HL-60 (cell line): ENCODE measurements at regions not wholly inside any gene's neighbourhood (a gene's known extent, or its start where the extent isn't known, plus 50 kb on each side); places are given as distances from the start of the nearest gene placed in this dataset.
A peak's percentile ranks its signal among the peaks of the same experiment; 100 is the strongest.

ENCODE experiments used
- DNase-seq, 2 experiments: peaks; one replicate each; pipeline ENCODE4 v3.0.0-alpha.2; 2010 to 2020; ENCODE audit warnings: low read depth in 1 of 2, low spot score in 1 of 2
- H3K27ac ChIP-seq: fragments of 250-450 bp; sonication (Bioruptor Pico); replicated peaks from 2 replicates; pipeline ENCODE4 v1.5.1; 2020; ENCODE audit warnings: mild to moderate bottlenecking, moderate library complexity
- H3K27me3 ChIP-seq: fragments of 250-450 bp; sonication (Bioruptor Pico); 2 replicates; pipeline ENCODE4 v1.5.1; 2021; ENCODE audit warnings: mild to moderate bottlenecking, moderate library complexity; ENCODE audit not compliant: insufficient read depth, poor library complexity, severe bottlenecking
- H3K4me3 ChIP-seq: replicated peaks from 2 replicates; pipeline ENCODE4 v1.5.1; 2011; ENCODE audit warnings: mild to moderate bottlenecking, control low read depth, low read length; ENCODE audit not compliant: insufficient read depth
- CTCF ChIP-seq: IDR thresholded peaks from one replicate; pipeline ENCODE4 v1.5.1; 2011; ENCODE audit warnings: low read length, control low read depth, inconsistent platforms; ENCODE audit not compliant: insufficient read depth
- GABPA ChIP-seq: IDR thresholded peaks from 2 replicates; pipeline ENCODE4 v1.6.1; 2012; ENCODE audit warnings: low read depth
- POLR2AphosphoS5 ChIP-seq: IDR thresholded peaks from 2 replicates; pipeline ENCODE4 v1.6.1; 2012; ENCODE audit warnings: low read depth
- REST ChIP-seq: IDR thresholded peaks from 2 replicates; pipeline ENCODE4 v1.6.1; 2012; ENCODE audit warnings: low read depth; ENCODE audit not compliant: insufficient replicate concordance
- SPI1 ChIP-seq: IDR thresholded peaks from 2 replicates; pipeline ENCODE4 v1.6.1; 2012; ENCODE audit warnings: low read depth, mild to moderate bottlenecking, borderline replicate concordance

- Histone ChIP-seq H3K27me3 (no peaks in the 10 kb centered on the region), H3K27ac (no peak overlapping the region), H3K4me3 (no peak overlapping the region)
- TF ChIP-seq GABPA (no peak), SPI1 (no peak), CTCF (no peak), REST (no peak), POLR2AphosphoS5 (no peak)
- DNase-seq: no peak
Observed at GRCh38 chr13:29676535-29676934, 81.0 kb upstream of the SLC7A1 start.

GRCh38 chr13:29674532-29674931 is 79.0 kb upstream of the SLC7A1 start:
- Histone ChIP-seq H3K27me3 (no peaks in the 10 kb centered on the region), H3K4me3 (no peak overlapping the region), H3K27ac (no peak overlapping the region)
- no peak for TF ChIP-seq GABPA
- no peak for DNase-seq

GRCh38 chr13:29664591-29664990 is 69.1 kb upstream of the SLC7A1 start:
- Histone ChIP-seq H3K4me3 (no peak overlapping the region), H3K27me3 (no peaks in the 10 kb centered on the region), H3K27ac (no peak overlapping the region)
- TF ChIP-seq GABPA (0 out of 2 replicates have a peak, but pooled peaks have one; percentile 15), CTCF (no peak), SPI1 (peak; percentile 99), POLR2AphosphoS5 (no peak), REST (no peak)
- peak; percentile 23 to 51 for DNase-seq

GRCh38 chr13:29654843-29655547 is 59.5 kb upstream of the SLC7A1 start:
- Histone ChIP-seq H3K4me3 (no peak overlapping the region), H3K27me3 (no peaks in the 10 kb centered on the region), H3K27ac (no peak overlapping the region)
- TF ChIP-seq CTCF (no peak), POLR2AphosphoS5 (no peak), GABPA (no peak), SPI1 (no peak), REST (no peak)
- DNase-seq: no peak
